H9 (cell line): ENCODE measurements at regions not wholly inside any gene's neighbourhood (a gene's known extent, or its start where the extent isn't known, plus 50 kb on each side); places are given as distances from the start of the nearest gene placed in this dataset.

Source experiments
- DNase-seq: peaks from one replicate; pipeline ENCODE4 v3.0.0-alpha.2; 2017
- H2AFZ ChIP-seq: one replicate; pipeline ENCODE4 v1.6.1; 2013; ENCODE audit warnings: mild to moderate bottlenecking, low read length, control low read depth, moderate library complexity
- H2AK5ac ChIP-seq: 2 replicates; pipeline ENCODE4 v1.6.1; 2013; ENCODE audit warnings: low read length, control low read depth, mixed read lengths; ENCODE audit not compliant: insufficient read length
- H2BK120ac ChIP-seq: one replicate; pipeline ENCODE4 v1.6.1; 2013; ENCODE audit warnings: low read depth, mild to moderate bottlenecking, low read length, control low read depth, inconsistent platforms; ENCODE audit not compliant: poor library complexity, severe bottlenecking
- H2BK12ac ChIP-seq: 2 replicates; pipeline ENCODE4 v1.6.1; 2013; ENCODE audit warnings: low read length, control low read depth, mixed read lengths, low read depth; ENCODE audit not compliant: insufficient read length
- H2BK15ac ChIP-seq: 2 replicates; pipeline ENCODE4 v1.6.1; 2013; ENCODE audit warnings: low read depth, low read length, control low read depth
- H2BK20ac ChIP-seq: one replicate; pipeline ENCODE4 v1.6.1; 2013; ENCODE audit warnings: low read depth, mild to moderate bottlenecking, low read length, control low read depth, inconsistent platforms; ENCODE audit not compliant: poor library complexity, severe bottlenecking
- H2BK5ac ChIP-seq: 2 replicates; pipeline ENCODE4 v1.6.1; 2013; ENCODE audit warnings: low read length, control low read depth, mixed read lengths; ENCODE audit not compliant: insufficient read length
- H3K14ac ChIP-seq: 2 replicates; pipeline ENCODE4 v1.6.1; 2013; ENCODE audit warnings: low read length, control low read depth; ENCODE audit not compliant: insufficient read depth
- H3K18ac ChIP-seq: 2 replicates; pipeline ENCODE4 v1.6.1; 2013; ENCODE audit warnings: low read depth, mild to moderate bottlenecking, mixed read lengths, low read length, control low read depth; ENCODE audit not compliant: insufficient read length
- H3K23ac ChIP-seq: 2 replicates; pipeline ENCODE4 v1.6.1; 2013; ENCODE audit warnings: low read length, control low read depth, mixed read lengths, low read depth; ENCODE audit not compliant: insufficient read length
- H3K23me2 ChIP-seq: 2 replicates; pipeline ENCODE4 v1.6.1; 2013; ENCODE audit warnings: low read depth, mild to moderate bottlenecking, mixed read lengths, low read length, control low read depth; ENCODE audit not compliant: insufficient read length, poor library complexity, severe bottlenecking
- H3K27ac ChIP-seq: 2 replicates; pipeline ENCODE4 v1.5.1; 2013; ENCODE audit warnings: low read length, control low read depth, mixed read lengths, low read depth; ENCODE audit not compliant: insufficient read length
- H3K27me3 ChIP-seq: 2 replicates; pipeline ENCODE4 v1.6.1; 2013; ENCODE audit warnings: low read length, control low read depth, inconsistent platforms; ENCODE audit not compliant: insufficient read depth
- H3K4ac ChIP-seq: 2 replicates; pipeline ENCODE4 v1.6.1; 2013; ENCODE audit warnings: low read depth, mild to moderate bottlenecking, control low read depth, inconsistent platforms, low read length, moderate library complexity
- H3K4me1 ChIP-seq: 2 replicates; pipeline ENCODE4 v1.6.1; 2013; ENCODE audit warnings: low read length, control low read depth, inconsistent platforms; ENCODE audit not compliant: insufficient read depth
- H3K4me2 ChIP-seq: 2 replicates; pipeline ENCODE4 v1.6.1; 2013; ENCODE audit warnings: low read length, control low read depth, mixed read lengths; ENCODE audit not compliant: insufficient read length, insufficient read depth
- H3K56ac ChIP-seq: 2 replicates; pipeline ENCODE4 v1.6.1; 2013; ENCODE audit warnings: low read depth, mild to moderate bottlenecking, mixed read lengths, low read length, control low read depth; ENCODE audit not compliant: insufficient read length
- H3K79me1 ChIP-seq: 2 replicates; pipeline ENCODE4 v1.6.1; 2013; ENCODE audit warnings: low read depth, mild to moderate bottlenecking, moderate library complexity, low read length, control low read depth, inconsistent platforms; ENCODE audit not compliant: insufficient read depth, poor library complexity, severe bottlenecking
- H3K79me2 ChIP-seq: 2 replicates; pipeline ENCODE4 v1.6.1; 2013; ENCODE audit warnings: low read length, control low read depth, inconsistent platforms; ENCODE audit not compliant: insufficient read depth
- H3K9ac ChIP-seq: 2 replicates; pipeline ENCODE4 v1.6.1; 2013; ENCODE audit warnings: low read length, control low read depth, mixed read lengths; ENCODE audit not compliant: insufficient read length; ENCODE audit errors: extremely low read depth
- H3K9me3 ChIP-seq: one replicate; pipeline ENCODE4 v1.6.1; 2013; ENCODE audit warnings: low read depth, low read length, inconsistent platforms; ENCODE audit not compliant: control insufficient read depth
- H3T11ph ChIP-seq: one replicate; pipeline ENCODE4 v1.6.1; 2013; ENCODE audit warnings: mild to moderate bottlenecking, low read length, control low read depth, inconsistent platforms
- H4K20me1 ChIP-seq: one replicate; pipeline ENCODE4 v1.6.1; 2013; ENCODE audit not compliant: control insufficient read depth, insufficient read length, insufficient read depth
- H4K5ac ChIP-seq: 2 replicates; pipeline ENCODE4 v1.6.1; 2013; ENCODE audit warnings: low read depth, mild to moderate bottlenecking, mixed read lengths, low read length, control low read depth; ENCODE audit not compliant: insufficient read length
- H4K8ac ChIP-seq: replicated peaks from 2 replicates; pipeline ENCODE4 v1.6.1; 2013; ENCODE audit warnings: low read length, control low read depth, mixed read lengths, low read depth; ENCODE audit not compliant: insufficient read length
- H4K91ac ChIP-seq: 2 replicates; pipeline ENCODE4 v1.6.1; 2013; ENCODE audit warnings: low read depth, mild to moderate bottlenecking, moderate library complexity, mixed read lengths, low read length, control low read depth; ENCODE audit not compliant: insufficient read length
- H3K27ac Mint-ChIP-seq, 3 experiments: 2 replicates in 2 of 3; 3 replicates in 1 of 3; pipeline ENCODE4 v1.8.0; 2020 to 2021; ENCODE audit warnings: mixed read lengths in 3 of 3, mild to moderate bottlenecking in 1 of 3, moderate library complexity in 1 of 3
- H3K27me3 Mint-ChIP-seq: 2 replicates; pipeline ENCODE4 v1.8.0; 2021; ENCODE audit warnings: low read depth, mild to moderate bottlenecking, moderate library complexity, mixed read lengths
- H3K36me3 Mint-ChIP-seq, 3 experiments: 2 replicates in 2 of 3; 3 replicates in 1 of 3; pipeline ENCODE4 v1.8.0; 2020 to 2021; ENCODE audit warnings: low read depth in 3 of 3, mixed read lengths in 3 of 3; ENCODE audit not compliant: insufficient read depth in 1 of 3
- H3K4me1 Mint-ChIP-seq, 2 experiments: 2 replicates each; pipeline ENCODE4 v1.8.0; 2020; ENCODE audit warnings: mixed read lengths in 2 of 2
- H3K4me3 Mint-ChIP-seq, 2 experiments: 2 replicates in 1 of 2; 3 replicates in 1 of 2; pipeline ENCODE4 v1.8.0; 2020 to 2021; ENCODE audit warnings: mild to moderate bottlenecking in 2 of 2, mixed read lengths in 2 of 2, moderate library complexity in 1 of 2
- H3K9me3 Mint-ChIP-seq, 2 experiments: 2 replicates in 1 of 2; 3 replicates in 1 of 2; pipeline ENCODE4 v1.8.0; 2020; ENCODE audit warnings: mild to moderate bottlenecking in 2 of 2, mixed read lengths in 2 of 2, moderate library complexity in 1 of 2
- WGBS: extraction: QIAGEN DNeasy Blood & Tissue Kit; methylation state at CpG from one replicate; pipeline ENCODE4 v1.1.7; 2013; ENCODE audit warnings: missing lambda C conversion rate, low lambda C conversion rate, mixed read lengths; ENCODE audit not compliant: insufficient read length; ENCODE audit errors: extremely low coverage; 5-methylcytosine and 5-hydroxymethylcytosine counted together
- TF ChIP-seq, protein P1 (sequence below): fragments of 200-600 bp; sonication (generic); conservative IDR thresholded peaks from 3 replicates; pipeline ENCODE4 v1.8.0; 2021; ENCODE audit warnings: antibody characterized with exemption, mild to moderate bottlenecking

DNA sequence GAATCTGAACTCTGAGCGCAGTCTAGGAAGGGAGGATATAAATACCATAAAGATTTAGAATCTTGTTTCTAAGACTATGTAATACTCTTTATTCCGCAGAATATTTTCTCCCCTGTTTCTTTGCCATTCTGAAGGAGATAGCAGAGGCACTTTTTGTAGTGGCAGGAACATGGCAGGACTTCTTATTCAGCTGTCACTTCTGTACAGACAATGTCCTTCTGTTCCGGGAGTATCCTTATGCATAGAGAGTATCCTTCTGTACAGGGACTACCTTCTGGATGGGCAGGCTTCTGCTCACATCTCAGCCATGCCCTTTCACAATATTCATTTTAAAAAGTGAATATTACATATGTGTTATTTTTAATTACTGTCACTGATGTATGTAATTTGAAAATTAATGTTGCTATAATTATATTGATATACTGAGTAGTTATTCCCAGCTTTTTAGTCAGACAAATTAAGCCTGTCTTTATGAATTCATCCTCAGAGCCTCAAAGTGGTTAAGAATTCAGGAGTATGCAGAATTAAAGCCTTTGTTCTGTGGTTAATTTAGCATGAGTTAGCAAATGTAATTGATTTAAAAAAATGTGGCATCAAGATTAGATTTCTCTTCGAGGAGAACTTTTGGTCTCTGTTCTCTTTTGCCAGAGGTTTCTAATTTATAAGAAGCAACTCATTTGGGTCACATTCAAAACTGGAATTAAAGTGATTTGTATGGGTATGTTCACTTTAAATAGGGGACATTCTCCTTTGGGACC is 174.4 kb downstream of the FHIP1A start:
- Histone ChIP-seq H4K5ac (no peak overlapping the region), H3K56ac (no peak overlapping the region), H3K9ac (no peak overlapping the region), H3K4ac (no peak overlapping the region), H3K23ac (no peak overlapping the region), H2BK5ac (no peak overlapping the region), H2BK15ac (no peak overlapping the region), H3K4me1 (no peaks in the 10 kb centered on the region), H3K79me1 (peaks cover 4% of the 10 kb centered on the region), H4K91ac (no peak overlapping the region), H3K27ac (no peak overlapping the region), H3K27me3 (no peaks in the 10 kb centered on the region), H3K23me2 (no peaks in the 10 kb centered on the region), H3T11ph (no peak overlapping the region), H2BK12ac (no peak overlapping the region), H3K9me3 (no peaks in the 10 kb centered on the region), H4K8ac (no peak overlapping the region), H2BK20ac (no peak overlapping the region), H2AK5ac (no peak overlapping the region), H2AFZ (no peak overlapping the region), H2BK120ac (no peak overlapping the region), H3K14ac (no peak overlapping the region), H3K4me2 (no peak overlapping the region), H3K18ac (no peak overlapping the region), H4K20me1 (no peaks in the 10 kb centered on the region), H3K79me2 (peaks cover 4% of the 10 kb centered on the region; the same call in 1 of the 2 replicates)
- TF ChIP-seq, protein P1, sequence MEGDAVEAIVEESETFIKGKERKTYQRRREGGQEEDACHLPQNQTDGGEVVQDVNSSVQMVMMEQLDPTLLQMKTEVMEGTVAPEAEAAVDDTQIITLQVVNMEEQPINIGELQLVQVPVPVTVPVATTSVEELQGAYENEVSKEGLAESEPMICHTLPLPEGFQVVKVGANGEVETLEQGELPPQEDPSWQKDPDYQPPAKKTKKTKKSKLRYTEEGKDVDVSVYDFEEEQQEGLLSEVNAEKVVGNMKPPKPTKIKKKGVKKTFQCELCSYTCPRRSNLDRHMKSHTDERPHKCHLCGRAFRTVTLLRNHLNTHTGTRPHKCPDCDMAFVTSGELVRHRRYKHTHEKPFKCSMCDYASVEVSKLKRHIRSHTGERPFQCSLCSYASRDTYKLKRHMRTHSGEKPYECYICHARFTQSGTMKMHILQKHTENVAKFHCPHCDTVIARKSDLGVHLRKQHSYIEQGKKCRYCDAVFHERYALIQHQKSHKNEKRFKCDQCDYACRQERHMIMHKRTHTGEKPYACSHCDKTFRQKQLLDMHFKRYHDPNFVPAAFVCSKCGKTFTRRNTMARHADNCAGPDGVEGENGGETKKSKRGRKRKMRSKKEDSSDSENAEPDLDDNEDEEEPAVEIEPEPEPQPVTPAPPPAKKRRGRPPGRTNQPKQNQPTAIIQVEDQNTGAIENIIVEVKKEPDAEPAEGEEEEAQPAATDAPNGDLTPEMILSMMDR = no peak
- no peak overlapping the region; a peak in 1 of 7 replicates for H3K27ac Mint-ChIP-seq
- no CpG with 5 or more reads among the region's 4 CpGs for WGBS
- no peaks in the 10 kb centered on the region for H3K36me3 Mint-ChIP-seq
- no peaks in the 10 kb centered on the region for H3K9me3 Mint-ChIP-seq
- no peaks in the 10 kb centered on the region for H3K27me3 Mint-ChIP-seq
- H3K4me1 Mint-ChIP-seq = no peaks in the 10 kb centered on the region
- DNase-seq = no peak
- H3K4me3 Mint-ChIP-seq = no peak overlapping the region
